WI38 (cell line): ENCODE measurements at regions not wholly inside any gene's neighbourhood (a gene's known extent, or its start where the extent isn't known, plus 50 kb on each side); places are given as distances from the start of the nearest gene placed in this dataset.

ENCODE experiments used
- H3K4me3 ChIP-seq: 2 replicates; pipeline ENCODE4 v1.5.1; 2011; ENCODE audit warnings: low read depth, mild to moderate bottlenecking, control low read depth, low read length
- CTCF ChIP-seq: IDR thresholded peaks from 2 replicates; pipeline ENCODE4 v1.5.1; 2012; ENCODE audit warnings: low read depth, mild to moderate bottlenecking, control low read depth, low read length

GRCh38 chr5:56608217-56608925 lies 207.0 kb upstream of the MAP3K1 start:
- no peak overlapping the region for H3K4me3 ChIP-seq
- TF ChIP-seq CTCF, result no peak

DNA sequence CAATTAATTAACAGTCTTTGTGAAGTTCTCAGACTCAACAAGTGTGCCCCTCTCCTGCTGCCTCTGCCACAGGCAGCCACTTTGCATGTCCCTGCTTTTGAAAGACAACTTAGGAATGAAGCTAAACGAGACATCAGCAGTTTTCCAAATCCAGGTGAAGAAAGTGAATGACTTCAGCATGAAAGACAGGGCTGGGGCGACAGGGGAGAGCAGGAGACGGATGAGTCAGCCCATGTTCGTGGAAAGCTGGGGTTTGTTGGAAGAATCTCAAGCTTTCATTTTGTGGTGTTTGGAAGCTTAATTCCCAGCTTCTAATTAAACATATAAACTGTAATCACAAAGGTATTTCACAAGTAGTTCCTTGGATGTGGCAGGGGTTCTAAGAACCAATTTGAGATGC lies 207.8 kb upstream of the MAP3K1 start:
- no peak for TF ChIP-seq CTCF

DNA sequence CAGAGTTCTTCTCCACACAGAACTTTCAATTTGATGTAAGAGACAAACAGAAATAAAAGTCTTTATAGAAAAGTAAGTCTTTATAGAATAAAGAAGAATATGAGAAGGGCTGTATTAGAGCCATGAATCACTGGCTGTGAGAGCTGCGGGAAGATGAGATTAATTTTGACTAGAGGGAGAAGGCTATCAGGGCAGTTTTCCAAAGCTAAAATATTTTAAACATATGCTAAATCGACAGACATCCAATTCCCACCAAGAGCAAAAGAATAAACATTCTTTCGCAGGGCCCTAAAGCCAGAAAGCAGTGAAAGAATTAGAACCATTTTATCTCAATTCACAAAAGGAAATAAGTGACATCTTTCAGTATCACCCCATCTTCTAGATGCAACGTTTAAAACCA lies 208.3 kb upstream of the MAP3K1 start:
- no peak overlapping the region for H3K4me3 ChIP-seq
- no peak for TF ChIP-seq CTCF

More for the DNA sequence above, 207.8 kb upstream of the MAP3K1 start:
- no peak overlapping the region for H3K4me3 ChIP-seq

DNA sequence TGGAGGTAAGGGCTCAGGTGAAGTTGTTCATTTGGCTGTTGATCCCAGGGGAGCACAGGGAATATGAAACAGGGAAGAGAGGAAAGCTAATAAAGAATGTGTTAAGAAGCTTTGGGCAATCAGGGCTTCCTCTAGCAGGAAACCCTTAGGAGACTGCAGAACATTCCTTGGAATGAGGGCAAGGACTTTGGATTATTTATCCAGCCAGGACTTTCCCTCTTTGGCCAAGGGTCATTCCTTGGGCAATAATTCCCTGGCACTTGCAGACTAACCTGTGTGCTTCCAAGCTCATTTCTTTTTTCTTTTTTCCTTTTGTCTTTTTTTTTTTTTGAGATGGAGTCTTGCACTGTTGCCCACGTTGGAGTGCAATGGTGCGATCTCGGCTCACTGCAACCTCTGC lies 209.2 kb upstream of the MAP3K1 start:
- no peak for TF ChIP-seq CTCF
- H3K4me3 ChIP-seq, result no peak overlapping the region

DNA sequence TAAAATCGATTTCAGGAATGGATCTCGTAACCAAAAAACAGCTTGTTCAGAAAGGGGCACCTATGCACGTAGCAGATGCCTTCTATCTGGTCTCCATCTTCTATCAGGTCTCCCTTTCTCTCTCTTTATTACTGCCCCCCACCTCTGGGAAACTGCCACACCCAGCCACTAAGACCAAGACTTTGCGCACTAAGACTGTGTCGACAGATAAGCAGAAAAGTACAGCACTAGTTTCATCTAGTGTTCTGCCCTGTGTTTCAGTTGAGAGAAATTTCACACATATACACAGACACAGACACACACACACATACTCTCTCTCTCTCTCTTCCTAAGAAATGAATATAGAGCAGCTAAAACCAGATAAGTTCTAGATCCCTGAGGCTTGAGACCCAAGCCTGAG lies 210.1 kb upstream of the MAP3K1 start:
- no peak for TF ChIP-seq CTCF
- H3K4me3 ChIP-seq, result no peak overlapping the region

DNA sequence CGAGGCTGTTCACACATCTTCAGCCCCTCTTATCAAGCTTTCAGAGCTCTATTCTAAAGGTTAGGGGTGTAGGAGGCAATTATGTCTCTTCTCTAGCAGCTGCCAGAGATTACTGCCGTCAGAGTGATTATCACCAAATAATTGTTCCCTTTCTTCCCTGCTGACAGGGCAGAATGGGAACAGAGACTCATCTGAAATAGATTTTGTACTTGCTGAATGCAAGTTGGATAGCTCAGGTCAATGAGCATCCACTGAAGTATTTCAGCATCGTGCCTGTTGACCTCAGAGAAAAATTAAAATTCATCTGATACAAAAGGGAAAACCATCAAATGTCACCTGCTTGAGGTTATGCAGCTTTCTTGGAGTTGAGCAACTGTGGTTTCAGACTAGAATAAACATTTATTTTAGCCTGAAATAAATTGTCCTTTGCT lies 213.7 kb upstream of the MAP3K1 start:
- TF ChIP-seq CTCF, result no peak

DNA sequence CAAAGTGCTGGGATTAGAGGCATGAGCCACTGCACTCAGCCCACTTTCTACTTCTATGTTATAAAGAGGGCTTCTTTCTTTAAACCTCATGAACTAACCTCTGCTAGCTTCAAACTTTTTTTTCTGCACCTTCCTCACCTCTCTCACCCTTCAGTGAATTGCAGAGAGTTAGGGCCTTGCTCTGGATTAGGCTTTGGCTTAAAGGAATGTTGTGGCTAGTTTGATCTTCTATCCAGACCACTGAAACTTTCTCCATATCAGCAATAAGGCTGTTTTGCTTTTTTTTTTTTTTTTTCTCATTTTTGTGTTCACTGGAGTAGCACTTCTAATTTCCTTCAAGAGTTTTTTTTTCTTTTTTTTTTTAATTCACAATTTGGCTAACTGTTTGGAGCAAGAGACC lies 216.4 kb upstream of the MAP3K1 start:
- no peak overlapping the region for H3K4me3 ChIP-seq
- TF ChIP-seq CTCF, result no peak

More for the DNA sequence above, 213.7 kb upstream of the MAP3K1 start:
- no peak overlapping the region for H3K4me3 ChIP-seq
